Endothelial cell of umbilical vein (primary cell): ENCODE measurements at regions not wholly inside any gene's neighbourhood (a gene's known extent, or its start where the extent isn't known, plus 50 kb on each side); places are given as distances from the start of the nearest gene placed in this dataset.

Source experiments
- BruUV-seq: library from RNA; stranded (reverse); fragments of 400-500 nt; replicated peaks from 2 replicates; lab custom pipeline; 2021; lab: Mats Ljungman, UMichigan
- CTCF ChIA-PET: fragments of 300-600, 350-600 bp; sonication (Branson Sonifier 250); formaldehyde crosslinking; loops from one replicate; lab custom pipeline; 2021; ENCODE audit warnings: antibody characterized with exemption, inconsistent platforms; lab: Charles Lee
- POLR2A ChIA-PET: fragments of 300-600, 350-600 bp; sonication (Branson Sonifier 250); formaldehyde crosslinking; loops from one replicate; lab custom pipeline; 2021; ENCODE audit warnings: antibody characterized with exemption, inconsistent platforms; lab: Charles Lee
- DNase-seq: peaks from one replicate; pipeline ENCODE4 v3.0.0-alpha.2; 2011; ENCODE audit warnings: low read depth, low spot score
- FAIRE-seq: peaks from 2 replicates; lab custom pipeline; 2011; peaks lifted over from hg19 to GRCh38; lab: Jason Lieb, UNC
- H2AFZ ChIP-seq: 2 replicates; pipeline ENCODE4 v1.6.0; 2012; ENCODE audit warnings: low read depth, low read length, control low read depth, inconsistent platforms
- H3K27ac ChIP-seq: 2 replicates; pipeline ENCODE4 v1.5.1; 2011; ENCODE audit warnings: low read depth, mild to moderate bottlenecking, control low read depth, low read length, moderate library complexity; ENCODE audit not compliant: insufficient read depth
- H3K27me3 ChIP-seq, 2 experiments: 2 replicates each; pipeline versions ENCODE4 v1.6.0 to v1.6.1; 2011; ENCODE audit warnings: low read length in 2 of 2, mixed read lengths in 1 of 2; ENCODE audit not compliant: control insufficient read depth in 2 of 2, insufficient read depth in 2 of 2
- H3K36me3 ChIP-seq, 2 experiments: 2 replicates in 1 of 2; 3 replicates in 1 of 2; pipeline ENCODE4 v1.5.1; 2011; ENCODE audit warnings: low read length in 2 of 2, mild to moderate bottlenecking in 1 of 2, moderate library complexity in 1 of 2; ENCODE audit not compliant: control insufficient read depth in 2 of 2, insufficient read depth in 2 of 2; ENCODE audit errors: extremely low read depth in 1 of 2
- H3K4me1 ChIP-seq: 3 replicates; pipeline ENCODE4 v1.5.1; 2011; ENCODE audit warnings: mild to moderate bottlenecking, low read length; ENCODE audit not compliant: control insufficient read depth, insufficient read depth; ENCODE audit errors: extremely low read depth
- H3K4me2 ChIP-seq: 2 replicates; pipeline ENCODE4 v1.6.1; 2011; ENCODE audit warnings: low read length, control low read depth, mixed read lengths; ENCODE audit not compliant: insufficient read depth
- H3K4me3 ChIP-seq, 3 experiments: fragments of 200-600 bp in 1 of 3; sonication (generic), shearing (Covaris generic) in 1 of 3; replicated peaks in 1 of 3; 2 replicates each; pipeline ENCODE4 v1.5.1; 2011 to 2016; ENCODE audit warnings: control low read depth in 3 of 3, low read length in 3 of 3, mild to moderate bottlenecking in 2 of 3, inconsistent platforms in 1 of 3, low read depth in 1 of 3, moderate library complexity in 1 of 3; ENCODE audit not compliant: insufficient read depth in 1 of 3
- H3K79me2 ChIP-seq: 2 replicates; pipeline ENCODE4 v1.6.0; 2012; ENCODE audit warnings: low read length, inconsistent platforms; ENCODE audit not compliant: control insufficient read depth, insufficient read depth
- H3K9ac ChIP-seq: replicated peaks from 2 replicates; pipeline ENCODE3; 2011; ENCODE audit warnings: low read length, control low read depth; ENCODE audit not compliant: insufficient read depth; ENCODE audit errors: extremely low read depth
- H3K9me1 ChIP-seq: replicated peaks from 3 replicates; pipeline ENCODE4 v1.6.0; 2011; ENCODE audit warnings: mild to moderate bottlenecking, low read length; ENCODE audit not compliant: control insufficient read depth, insufficient read depth; ENCODE audit errors: extremely low read depth
- H3K9me3 ChIP-seq: replicated peaks from 2 replicates; pipeline ENCODE4 v1.5.1; 2012; ENCODE audit warnings: low read length, inconsistent platforms; ENCODE audit not compliant: control insufficient read depth, insufficient read depth
- H4K20me1 ChIP-seq: replicated peaks from 2 replicates; pipeline ENCODE3; 2011; ENCODE audit warnings: mild to moderate bottlenecking, low read length; ENCODE audit not compliant: control insufficient read depth, insufficient read depth; ENCODE audit errors: extremely low read depth
- EZH2 ChIP-seq: IDR thresholded peaks from 2 replicates; pipeline ENCODE4 v1.6.1; 2012; ENCODE audit warnings: borderline replicate concordance, low read depth, mild to moderate bottlenecking, moderate library complexity, low read length, inconsistent platforms; ENCODE audit not compliant: severe bottlenecking
- FOS ChIP-seq: IDR thresholded peaks from 2 replicates; pipeline ENCODE4 v1.6.1; 2011; ENCODE audit warnings: mild to moderate bottlenecking, low read length, moderate library complexity, borderline replicate concordance; ENCODE audit not compliant: insufficient read depth
- GATA2 ChIP-seq: IDR thresholded peaks from 2 replicates; pipeline ENCODE4 v1.7.0; 2011; ENCODE audit warnings: low read depth, mild to moderate bottlenecking, moderate library complexity, mixed read lengths, low read length; ENCODE audit not compliant: insufficient read length, insufficient read depth
- JUN ChIP-seq: IDR thresholded peaks from 2 replicates; pipeline ENCODE4 v1.6.1; 2011; ENCODE audit warnings: borderline replicate concordance, low read depth; ENCODE audit not compliant: insufficient read length, insufficient read depth
- MYC ChIP-seq: IDR thresholded peaks from one replicate; pipeline ENCODE4 v1.6.1; 2011; ENCODE audit warnings: mild to moderate bottlenecking, low read depth, low read length
- POLR2A ChIP-seq: IDR thresholded peaks from 2 replicates; pipeline ENCODE4 v1.6.1; 2012; ENCODE audit warnings: low read depth, mild to moderate bottlenecking, control low read depth, low read length
- POLR2AphosphoS5 ChIP-seq: IDR thresholded peaks from 2 replicates; pipeline ENCODE4 v1.6.1; 2012; ENCODE audit warnings: low read depth, mild to moderate bottlenecking, control low read depth, low read length, moderate library complexity; ENCODE audit not compliant: insufficient read depth
- dilution Hi-C: fragments of 300-500 bp; cut with MboI; formaldehyde crosslinking; loops from one replicate; pipeline ENCODE4 v1.15.0; 2019; ENCODE audit warnings: low sequenced_read_pairs; ENCODE audit not compliant: extremely low pct_ligation_motif_present
- intact Hi-C: fragments of 100-400 bp; cut with micrococcal nuclease; formaldehyde crosslinking; loops from one replicate; pipeline ENCODE4 v1.10.0; 2022
- TF ChIP-seq, protein P1 (sequence below): IDR thresholded peaks from 2 replicates; pipeline ENCODE4 v1.6.1; 2011; ENCODE audit not compliant: insufficient read depth, insufficient read length
- TF ChIP-seq, protein P2 (sequence below), 2 donors: IDR thresholded peaks; 1 replicate in 1 of 2; 2 replicates in 1 of 2; pipeline ENCODE4 v1.5.1; 2011; ENCODE audit warnings: low read length in 2 of 2, mild to moderate bottlenecking in 2 of 2, moderate library complexity in 2 of 2, control low read depth in 1 of 2, inconsistent platforms in 1 of 2, low read depth in 1 of 2; ENCODE audit not compliant: insufficient read depth in 1 of 2; ENCODE audit errors: extremely low read depth in 1 of 2

DNA sequence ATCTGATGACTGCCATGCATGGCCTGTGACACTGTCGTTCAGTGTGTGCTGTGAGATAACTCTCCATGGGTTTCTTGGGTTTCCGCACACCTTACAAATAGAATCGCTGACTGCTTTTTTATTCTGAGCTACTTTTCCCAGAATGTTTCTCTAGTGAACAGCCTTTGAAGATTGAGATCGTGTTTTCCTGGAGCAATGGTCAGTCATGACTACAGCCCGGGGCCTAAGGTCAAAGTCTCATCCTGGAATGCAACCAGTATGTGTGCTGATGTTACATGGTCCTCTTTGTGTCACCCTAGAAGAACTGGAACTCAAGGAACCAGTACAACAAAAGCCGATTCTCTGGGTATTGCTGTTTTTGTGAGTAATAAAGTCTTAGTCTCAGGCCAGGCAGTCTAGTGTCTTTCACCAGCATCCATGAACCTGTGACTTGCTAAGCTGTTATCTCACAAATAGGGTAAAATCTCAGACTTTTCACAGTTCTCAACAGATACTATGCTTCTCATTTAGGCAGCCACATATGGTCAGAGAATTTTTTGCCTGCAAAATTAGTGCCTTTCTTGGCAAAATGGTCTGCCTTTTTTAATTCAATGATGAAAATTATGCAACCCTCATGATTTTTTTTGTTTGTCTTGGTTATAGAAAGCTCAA is 124.9 kb upstream of the PIEZO2 start:
- Histone ChIP-seq H3K4me1 (no peaks in the 10 kb centered on the region), H3K79me2 (no peaks in the 10 kb centered on the region), H3K4me3 (no peak overlapping the region), H3K9ac (no peak overlapping the region), H3K36me3 (no peaks in the 10 kb centered on the region), H3K27ac (no peak overlapping the region), H3K9me3 (no peaks in the 10 kb centered on the region), H3K9me1 (no peaks in the 10 kb centered on the region), H3K27me3 (peaks cover 0 to 2% of the 10 kb centered on the region in 2 experiments), H4K20me1 (no peaks in the 10 kb centered on the region), H3K4me2 (no peak overlapping the region), H2AFZ (no peak overlapping the region)
- intact Hi-C loops (no loop called here), dilution Hi-C loops (no loop called here)
- DNase-seq (no peak), FAIRE-seq (no peak)
- POLR2A ChIA-PET: no interaction called here
- BruUV-seq: no TSS peak
- CTCF ChIA-PET: no interaction called here
- TF ChIP-seq POLR2A (no peak), POLR2AphosphoS5 (no peak), EZH2 (no peak), GATA2 (no peak), FOS (no peak), MYC (no peak), JUN (no peak)
- TF ChIP-seq, protein P1, sequence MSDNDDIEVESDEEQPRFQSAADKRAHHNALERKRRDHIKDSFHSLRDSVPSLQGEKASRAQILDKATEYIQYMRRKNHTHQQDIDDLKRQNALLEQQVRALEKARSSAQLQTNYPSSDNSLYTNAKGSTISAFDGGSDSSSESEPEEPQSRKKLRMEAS: no peak
- TF ChIP-seq, protein P2, sequence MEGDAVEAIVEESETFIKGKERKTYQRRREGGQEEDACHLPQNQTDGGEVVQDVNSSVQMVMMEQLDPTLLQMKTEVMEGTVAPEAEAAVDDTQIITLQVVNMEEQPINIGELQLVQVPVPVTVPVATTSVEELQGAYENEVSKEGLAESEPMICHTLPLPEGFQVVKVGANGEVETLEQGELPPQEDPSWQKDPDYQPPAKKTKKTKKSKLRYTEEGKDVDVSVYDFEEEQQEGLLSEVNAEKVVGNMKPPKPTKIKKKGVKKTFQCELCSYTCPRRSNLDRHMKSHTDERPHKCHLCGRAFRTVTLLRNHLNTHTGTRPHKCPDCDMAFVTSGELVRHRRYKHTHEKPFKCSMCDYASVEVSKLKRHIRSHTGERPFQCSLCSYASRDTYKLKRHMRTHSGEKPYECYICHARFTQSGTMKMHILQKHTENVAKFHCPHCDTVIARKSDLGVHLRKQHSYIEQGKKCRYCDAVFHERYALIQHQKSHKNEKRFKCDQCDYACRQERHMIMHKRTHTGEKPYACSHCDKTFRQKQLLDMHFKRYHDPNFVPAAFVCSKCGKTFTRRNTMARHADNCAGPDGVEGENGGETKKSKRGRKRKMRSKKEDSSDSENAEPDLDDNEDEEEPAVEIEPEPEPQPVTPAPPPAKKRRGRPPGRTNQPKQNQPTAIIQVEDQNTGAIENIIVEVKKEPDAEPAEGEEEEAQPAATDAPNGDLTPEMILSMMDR (IDR thresholded peaks at IDR 0.05; ENCODE audit: extremely low read depth in 1 of 2, insufficient read depth in 1 of 2, low read depth in 1 of 2, low read length in 2 of 2): no peak
